Stimulated activated naive CD4-positive, alpha-beta T cell treated with Interleukin-2 at 50 U/mL for 16 hours (primary cell): ENCODE measurements at regions not wholly inside any gene's neighbourhood (a gene's known extent, or its start where the extent isn't known, plus 50 kb on each side); places are given as distances from the start of the nearest gene placed in this dataset.

Experiments
- DNase-seq: peaks from one replicate; lab custom pipeline; 2025; lab: John Stamatoyannopoulos, UW

GRCh38 chr22:48857202-48857805 lies 970.4 kb downstream of the BRD1 start:
- no peak for DNase-seq

- DNase-seq = no peak
Observed at GRCh38 chr22:48856308-48856615, 971.4 kb downstream of the BRD1 start.

- DNase-seq = no peak
Observed at GRCh38 chr22:48855593-48856307, 971.9 kb downstream of the BRD1 start.

GRCh38 chr22:48855013-48855412 lies 972.7 kb downstream of the BRD1 start:
- no peak for DNase-seq

GRCh38 chr22:48853627-48854240 lies 973.9 kb downstream of the BRD1 start:
- no peak for DNase-seq

- no peak for DNase-seq
Observed at GRCh38 chr22:48851933-48852549, 975.6 kb downstream of the BRD1 start.

- no peak for DNase-seq
Observed at GRCh38 chr22:48850658-48851287, 976.9 kb downstream of the BRD1 start.

GRCh38 chr22:48849963-48850657 lies 977.6 kb downstream of the BRD1 start:
- DNase-seq = no peak

GRCh38 chr22:48849219-48849912 lies 978.3 kb downstream of the BRD1 start:
- no peak for DNase-seq

GRCh38 chr22:48846200-48846599 lies 981.5 kb downstream of the BRD1 start:
- DNase-seq = no peak

GRCh38 chr22:48845356-48845936 lies 982.2 kb downstream of the BRD1 start:
- DNase-seq = no peak

- no peak for DNase-seq
Observed at GRCh38 chr22:48844056-48844675, 983.5 kb downstream of the BRD1 start.

- no peak for DNase-seq
Observed at GRCh38 chr22:48843640-48844039, 984.0 kb downstream of the BRD1 start.

- DNase-seq = no peak
Observed at GRCh38 chr22:48842976-48843375, 984.7 kb downstream of the BRD1 start.

GRCh38 chr22:48842583-48842945 lies 985.1 kb downstream of the BRD1 start:
- DNase-seq = no peak

GRCh38 chr22:48841881-48842582 lies 985.6 kb downstream of the BRD1 start:
- no peak for DNase-seq

- no peak for DNase-seq
Observed at GRCh38 chr22:48840112-48840949, 987.3 kb downstream of the BRD1 start.

GRCh38 chr22:48838846-48839730 lies 988.6 kb downstream of the BRD1 start:
- no peak for DNase-seq
